ENCODE measurements at regions not wholly inside any gene's neighbourhood (a gene's known extent, or its start where the extent isn't known, plus 50 kb on each side); places are given as distances from the start of the nearest gene placed in this dataset.

DNA sequence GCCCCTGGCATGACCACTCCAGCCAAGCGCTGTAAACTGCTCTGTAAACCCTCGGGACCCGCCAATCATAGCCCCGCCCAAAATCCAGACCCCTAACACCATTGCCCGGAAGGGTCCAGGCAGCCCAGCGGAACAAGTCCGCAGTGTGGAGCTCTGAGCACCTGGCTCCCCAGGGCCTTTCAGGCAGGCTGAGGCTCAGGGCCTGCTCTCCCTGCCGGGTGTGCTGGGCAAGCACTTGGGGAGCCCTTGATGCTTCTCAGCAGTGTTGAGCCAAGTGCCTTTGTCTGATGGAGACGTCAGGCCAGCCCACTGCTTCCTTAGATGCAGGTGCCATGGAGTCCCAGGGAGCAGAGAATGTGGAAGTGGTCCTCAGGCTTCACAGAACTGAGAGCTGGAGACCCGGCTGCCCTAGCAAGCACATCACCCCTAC, 106.2 kb downstream of the TLE3 start:
- Mint-ChIP-seq H3K9me3 (no peaks in the 10 kb centered on the region), H3K4me1 (peaks cover 17% of the 10 kb centered on the region), H3K27ac (ENCODE audit: unreplicated experiment) (no peak overlapping the region), H3K4me3 (no peak overlapping the region), H3K27me3 (ENCODE audit: low read depth) (peaks cover 29% of the 10 kb centered on the region), H3K36me3 (ENCODE audit: low read depth) (no peaks in the 10 kb centered on the region)
- TF ChIP-seq, protein P1, sequence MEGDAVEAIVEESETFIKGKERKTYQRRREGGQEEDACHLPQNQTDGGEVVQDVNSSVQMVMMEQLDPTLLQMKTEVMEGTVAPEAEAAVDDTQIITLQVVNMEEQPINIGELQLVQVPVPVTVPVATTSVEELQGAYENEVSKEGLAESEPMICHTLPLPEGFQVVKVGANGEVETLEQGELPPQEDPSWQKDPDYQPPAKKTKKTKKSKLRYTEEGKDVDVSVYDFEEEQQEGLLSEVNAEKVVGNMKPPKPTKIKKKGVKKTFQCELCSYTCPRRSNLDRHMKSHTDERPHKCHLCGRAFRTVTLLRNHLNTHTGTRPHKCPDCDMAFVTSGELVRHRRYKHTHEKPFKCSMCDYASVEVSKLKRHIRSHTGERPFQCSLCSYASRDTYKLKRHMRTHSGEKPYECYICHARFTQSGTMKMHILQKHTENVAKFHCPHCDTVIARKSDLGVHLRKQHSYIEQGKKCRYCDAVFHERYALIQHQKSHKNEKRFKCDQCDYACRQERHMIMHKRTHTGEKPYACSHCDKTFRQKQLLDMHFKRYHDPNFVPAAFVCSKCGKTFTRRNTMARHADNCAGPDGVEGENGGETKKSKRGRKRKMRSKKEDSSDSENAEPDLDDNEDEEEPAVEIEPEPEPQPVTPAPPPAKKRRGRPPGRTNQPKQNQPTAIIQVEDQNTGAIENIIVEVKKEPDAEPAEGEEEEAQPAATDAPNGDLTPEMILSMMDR (conservative IDR thresholded peaks at IDR 0.05): no peak
- no peak for DNase-seq (ENCODE audit: low read depth, low spot score)

DNA sequence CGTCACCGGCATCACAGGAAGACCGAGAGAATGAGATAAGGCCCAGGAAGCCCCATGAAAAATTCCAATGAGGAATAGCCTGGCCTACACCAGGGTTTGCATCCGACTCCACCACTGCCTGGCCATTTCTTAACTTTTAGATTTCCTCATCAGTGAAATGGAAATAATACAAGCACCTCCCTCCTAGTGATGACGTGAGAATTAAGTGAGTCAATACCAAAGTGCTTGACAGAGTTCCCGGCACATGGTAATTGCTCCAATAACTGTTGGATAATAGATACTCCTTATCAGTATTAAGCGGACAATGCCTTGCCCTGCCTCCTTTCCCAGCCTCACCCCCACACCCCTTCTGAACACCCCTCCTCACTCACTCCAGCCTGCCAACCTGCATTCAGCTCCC, 105.4 kb downstream of the TLE3 start:
- H3K4me3 Mint-ChIP-seq: no peak overlapping the region
- H3K27me3 Mint-ChIP-seq (ENCODE audit: low read depth): peaks cover 24% of the 10 kb centered on the region
- H3K27ac Mint-ChIP-seq (ENCODE audit: unreplicated experiment): no peak overlapping the region
- TF ChIP-seq, protein P1 (conservative IDR thresholded peaks at IDR 0.05): no peak
- H3K4me1 Mint-ChIP-seq: peaks cover 18% of the 10 kb centered on the region
- no peaks in the 10 kb centered on the region for H3K9me3 Mint-ChIP-seq
- no peak for DNase-seq (ENCODE audit: low read depth, low spot score)
- no peaks in the 10 kb centered on the region for H3K36me3 Mint-ChIP-seq (ENCODE audit: low read depth)

DNA sequence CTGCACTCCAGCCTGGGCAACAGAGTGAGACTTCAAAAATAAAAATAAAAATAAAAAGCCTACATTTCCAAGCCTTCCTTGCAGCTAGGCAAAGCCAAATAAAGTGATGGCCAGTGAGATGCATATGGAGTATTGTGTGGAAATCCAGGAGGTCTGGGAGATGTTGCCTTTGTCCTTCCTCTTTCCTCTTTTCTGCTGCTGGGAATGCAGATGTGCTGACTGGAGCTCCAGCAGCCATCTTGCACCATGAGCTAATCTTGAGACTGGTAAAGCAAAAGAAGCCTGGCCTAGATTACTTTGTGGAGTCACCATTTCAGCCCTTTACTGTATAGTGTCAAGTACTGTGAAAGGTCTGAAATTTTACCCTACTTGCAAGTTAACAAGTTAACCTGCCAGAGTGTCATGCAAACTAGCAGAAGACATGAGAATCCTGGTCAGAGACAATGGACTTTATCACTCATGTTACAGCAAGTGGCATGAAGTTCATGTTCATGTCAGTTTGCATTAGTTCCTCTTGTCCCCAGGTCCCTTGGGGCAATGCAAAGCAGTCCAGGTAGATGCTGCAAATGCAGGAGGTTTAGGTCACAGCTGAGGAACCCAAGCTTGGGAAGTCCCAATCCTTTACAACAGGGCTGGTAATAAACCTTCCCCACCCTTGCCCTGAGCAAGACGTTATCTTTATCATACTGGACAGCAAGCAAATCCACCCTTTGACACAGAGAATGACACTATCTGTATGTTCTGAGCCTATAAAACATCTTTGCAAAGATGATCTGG, 103.1 kb downstream of the TLE3 start:
- H3K4me1 Mint-ChIP-seq: peaks cover 18% of the 10 kb centered on the region
- peaks cover 16% of the 10 kb centered on the region for H3K27me3 Mint-ChIP-seq (ENCODE audit: low read depth)

DNA sequence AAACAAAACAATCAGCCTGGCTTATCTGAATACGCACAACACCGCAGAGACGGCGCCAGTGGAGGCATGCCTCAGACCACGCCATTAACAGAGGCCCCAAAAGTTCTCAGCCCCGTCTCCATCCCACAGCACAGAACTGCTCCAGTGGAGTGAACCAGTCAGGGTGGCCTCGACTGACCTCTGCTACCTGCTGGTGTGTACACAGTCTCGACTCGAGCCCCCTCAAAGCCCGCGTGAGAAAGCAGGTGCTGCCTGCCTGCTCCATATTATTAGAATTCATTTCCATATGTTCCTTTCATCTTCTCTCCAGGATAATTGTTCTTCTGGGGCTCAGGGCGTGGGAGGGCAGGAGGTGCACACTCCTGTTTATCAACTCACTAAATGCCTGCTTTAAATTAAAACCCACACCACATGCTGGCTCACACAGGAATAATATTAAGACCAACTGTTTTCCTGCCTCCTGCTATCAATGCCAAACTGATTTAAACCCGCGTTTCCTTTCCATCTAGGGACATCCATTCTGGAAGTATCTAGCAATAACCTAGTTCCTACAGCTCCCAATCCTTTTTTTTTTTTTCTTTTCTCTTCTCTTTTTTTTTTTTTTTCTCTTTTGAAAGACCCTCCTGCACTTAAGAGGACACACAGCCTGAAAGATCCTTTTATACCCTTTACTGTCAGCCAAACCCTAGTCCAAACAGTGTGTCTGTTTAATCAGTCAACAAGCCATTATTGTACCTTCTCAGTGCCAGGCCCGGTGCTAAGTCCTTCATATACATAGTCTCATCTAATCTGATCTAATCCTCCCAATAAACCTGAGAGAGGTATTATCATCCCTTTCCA, 101.2 kb downstream of the TLE3 start:
- Mint-ChIP-seq H3K4me3 (no peak overlapping the region), H3K27me3 (ENCODE audit: low read depth) (peaks cover 12% of the 10 kb centered on the region), H3K9me3 (no peaks in the 10 kb centered on the region), H3K27ac (ENCODE audit: unreplicated experiment) (no peak overlapping the region), H3K36me3 (ENCODE audit: low read depth) (no peaks in the 10 kb centered on the region), H3K4me1 (peaks cover 10% of the 10 kb centered on the region)
- no peak for DNase-seq (ENCODE audit: low read depth, low spot score)
- TF ChIP-seq, protein P1 (conservative IDR thresholded peaks at IDR 0.05): no peak

More for the DNA sequence above, 103.1 kb downstream of the TLE3 start:
- DNase-seq (ENCODE audit: low read depth, low spot score): no peak
- H3K9me3 Mint-ChIP-seq: no peaks in the 10 kb centered on the region
- H3K4me3 Mint-ChIP-seq: no peak overlapping the region
- TF ChIP-seq, protein P1 (conservative IDR thresholded peaks at IDR 0.05): no peak
- H3K36me3 Mint-ChIP-seq (ENCODE audit: low read depth): no peaks in the 10 kb centered on the region
- no peak overlapping the region for H3K27ac Mint-ChIP-seq (ENCODE audit: unreplicated experiment)

DNA sequence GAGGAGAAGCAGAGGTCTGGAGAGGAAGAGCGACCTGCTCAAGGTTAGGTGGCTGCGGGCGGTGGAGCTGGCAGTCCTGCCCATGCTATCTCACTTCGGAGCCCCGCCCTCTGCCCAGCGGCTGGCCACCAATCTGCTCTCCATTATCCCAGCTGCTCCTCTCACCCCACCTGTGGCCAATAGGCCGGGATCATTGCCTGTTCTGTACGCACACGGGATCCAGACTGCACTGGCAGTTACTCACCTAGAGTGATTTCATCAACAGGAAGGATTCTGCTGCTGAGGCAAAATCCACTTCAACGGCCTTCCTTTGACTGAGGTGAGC, 100.6 kb downstream of the TLE3 start:
- TF ChIP-seq, protein P1 (conservative IDR thresholded peaks at IDR 0.05): no peak
- Mint-ChIP-seq H3K4me1 (peaks cover 10% of the 10 kb centered on the region), H3K27ac (ENCODE audit: unreplicated experiment) (no peak overlapping the region), H3K36me3 (ENCODE audit: low read depth) (no peaks in the 10 kb centered on the region), H3K27me3 (ENCODE audit: low read depth) (peaks cover 13% of the 10 kb centered on the region), H3K9me3 (no peaks in the 10 kb centered on the region), H3K4me3 (no peak overlapping the region)
- no peak for DNase-seq (ENCODE audit: low read depth, low spot score)
